Activated naive CD4-positive, alpha-beta T cell treated with anti-CD3 and anti-CD28 coated beads, Interleukin-2, amount 50 U/mL, for 24 hours (primary cell): ENCODE measurements at regions not wholly inside any gene's neighbourhood (a gene's known extent, or its start where the extent isn't known, plus 50 kb on each side); places are given as distances from the start of the nearest gene placed in this dataset.

Source experiments
- H3K27ac Mint-ChIP-seq: one replicate; pipeline ENCODE4 v1.8.0; 2021; ENCODE audit warnings: mild to moderate bottlenecking, mixed read lengths
- H3K27me3 Mint-ChIP-seq: one replicate; pipeline ENCODE4 v1.8.0; 2021; ENCODE audit warnings: mixed read lengths
- H3K36me3 Mint-ChIP-seq: one replicate; pipeline ENCODE4 v1.8.0; 2021; ENCODE audit warnings: mixed read lengths
- H3K4me1 Mint-ChIP-seq: one replicate; pipeline ENCODE4 v1.8.0; 2021; ENCODE audit warnings: mixed read lengths
- H3K4me3 Mint-ChIP-seq: one replicate; pipeline ENCODE4 v1.8.0; 2021; ENCODE audit warnings: mild to moderate bottlenecking, mixed read lengths
- H3K9me3 Mint-ChIP-seq: one replicate; pipeline ENCODE4 v1.8.0; 2021; ENCODE audit warnings: mixed read lengths

- H3K36me3 Mint-ChIP-seq: no peaks in the 10 kb centered on the region
- H3K4me3 Mint-ChIP-seq: no peak overlapping the region
- peaks cover 9% of the 10 kb centered on the region for H3K27me3 Mint-ChIP-seq
- no peak overlapping the region for H3K27ac Mint-ChIP-seq
- H3K4me1 Mint-ChIP-seq: no peaks in the 10 kb centered on the region
- no peaks in the 10 kb centered on the region for H3K9me3 Mint-ChIP-seq
These were observed 364.7 kb upstream of the DYNLRB2 start for GRCh38 chr16:80176114-80176513.

GRCh38 chr16:80175011-80175410, 365.8 kb upstream of the DYNLRB2 start:
- H3K4me1 Mint-ChIP-seq: no peaks in the 10 kb centered on the region
- H3K27ac Mint-ChIP-seq: no peak overlapping the region
- no peaks in the 10 kb centered on the region for H3K9me3 Mint-ChIP-seq
- no peaks in the 10 kb centered on the region for H3K36me3 Mint-ChIP-seq
- peaks cover 8% of the 10 kb centered on the region for H3K27me3 Mint-ChIP-seq
- H3K4me3 Mint-ChIP-seq: no peak overlapping the region

GRCh38 chr16:80174416-80174815, 366.4 kb upstream of the DYNLRB2 start:
- Mint-ChIP-seq H3K36me3 (no peaks in the 10 kb centered on the region), H3K9me3 (no peaks in the 10 kb centered on the region), H3K27ac (no peak overlapping the region), H3K4me1 (no peaks in the 10 kb centered on the region), H3K27me3 (peaks cover 8% of the 10 kb centered on the region), H3K4me3 (no peak overlapping the region)

GRCh38 chr16:80171746-80172145, 369.0 kb upstream of the DYNLRB2 start:
- H3K4me3 Mint-ChIP-seq: no peak overlapping the region
- no peaks in the 10 kb centered on the region for H3K4me1 Mint-ChIP-seq
- H3K9me3 Mint-ChIP-seq: no peaks in the 10 kb centered on the region
- no peak overlapping the region for H3K27ac Mint-ChIP-seq
- no peaks in the 10 kb centered on the region for H3K36me3 Mint-ChIP-seq
- H3K27me3 Mint-ChIP-seq: peaks cover 3% of the 10 kb centered on the region

- Mint-ChIP-seq H3K27me3 (no peaks in the 10 kb centered on the region), H3K27ac (no peak overlapping the region), H3K36me3 (no peaks in the 10 kb centered on the region), H3K4me3 (no peak overlapping the region), H3K9me3 (no peaks in the 10 kb centered on the region), H3K4me1 (no peaks in the 10 kb centered on the region)
These were observed 369.6 kb upstream of the DYNLRB2 start for GRCh38 chr16:80171199-80171598.

- no peaks in the 10 kb centered on the region for H3K9me3 Mint-ChIP-seq
These were observed 373.0 kb upstream of the DYNLRB2 start for GRCh38 chr16:80167657-80168390.

GRCh38 chr16:80166082-80166481, 374.7 kb upstream of the DYNLRB2 start:
- H3K9me3 Mint-ChIP-seq: no peaks in the 10 kb centered on the region
- no peak overlapping the region for H3K4me3 Mint-ChIP-seq
- H3K4me1 Mint-ChIP-seq: no peaks in the 10 kb centered on the region
- H3K27me3 Mint-ChIP-seq: peaks cover 2% of the 10 kb centered on the region
- no peaks in the 10 kb centered on the region for H3K36me3 Mint-ChIP-seq
- H3K27ac Mint-ChIP-seq: no peak overlapping the region

More at GRCh38 chr16:80167657-80168390, 373.0 kb upstream of the DYNLRB2 start:
- Mint-ChIP-seq H3K36me3 (no peaks in the 10 kb centered on the region), H3K27me3 (peaks cover 2% of the 10 kb centered on the region), H3K4me3 (no peak overlapping the region), H3K4me1 (no peaks in the 10 kb centered on the region), H3K27ac (no peak overlapping the region)

- H3K4me3 Mint-ChIP-seq: no peak overlapping the region
- no peaks in the 10 kb centered on the region for H3K9me3 Mint-ChIP-seq
- no peaks in the 10 kb centered on the region for H3K36me3 Mint-ChIP-seq
- peaks cover 2% of the 10 kb centered on the region for H3K27me3 Mint-ChIP-seq
- no peak overlapping the region for H3K27ac Mint-ChIP-seq
- H3K4me1 Mint-ChIP-seq: no peaks in the 10 kb centered on the region
These were observed 375.7 kb upstream of the DYNLRB2 start for GRCh38 chr16:80164966-80165550.

GRCh38 chr16:80163339-80163738, 377.5 kb upstream of the DYNLRB2 start:
- no peaks in the 10 kb centered on the region for H3K36me3 Mint-ChIP-seq
- H3K4me1 Mint-ChIP-seq: no peaks in the 10 kb centered on the region
- no peak overlapping the region for H3K27ac Mint-ChIP-seq
- H3K27me3 Mint-ChIP-seq: peaks cover 2% of the 10 kb centered on the region
- no peaks in the 10 kb centered on the region for H3K9me3 Mint-ChIP-seq
- H3K4me3 Mint-ChIP-seq: no peak overlapping the region

GRCh38 chr16:80161799-80162739, 378.7 kb upstream of the DYNLRB2 start:
- Mint-ChIP-seq H3K9me3 (no peaks in the 10 kb centered on the region), H3K27ac (no peak overlapping the region), H3K4me3 (no peak overlapping the region), H3K27me3 (peaks cover 2% of the 10 kb centered on the region), H3K4me1 (no peaks in the 10 kb centered on the region), H3K36me3 (no peaks in the 10 kb centered on the region)

GRCh38 chr16:80158766-80159165, 382.0 kb upstream of the DYNLRB2 start:
- Mint-ChIP-seq H3K27ac (no peak overlapping the region), H3K4me3 (no peak overlapping the region), H3K27me3 (peaks cover 6% of the 10 kb centered on the region), H3K36me3 (no peaks in the 10 kb centered on the region), H3K9me3 (peaks cover 2% of the 10 kb centered on the region), H3K4me1 (no peaks in the 10 kb centered on the region)

GRCh38 chr16:80151722-80152111, 389.1 kb upstream of the DYNLRB2 start:
- Mint-ChIP-seq H3K36me3 (no peaks in the 10 kb centered on the region), H3K4me3 (no peak overlapping the region), H3K27ac (no peak overlapping the region), H3K4me1 (no peaks in the 10 kb centered on the region), H3K9me3 (peaks cover 6% of the 10 kb centered on the region), H3K27me3 (peaks cover 10% of the 10 kb centered on the region)

GRCh38 chr16:80150978-80151721, 389.6 kb upstream of the DYNLRB2 start:
- H3K27me3 Mint-ChIP-seq: peaks cover 8% of the 10 kb centered on the region
- H3K4me1 Mint-ChIP-seq: no peaks in the 10 kb centered on the region
- H3K4me3 Mint-ChIP-seq: no peak overlapping the region
- no peak overlapping the region for H3K27ac Mint-ChIP-seq
- H3K36me3 Mint-ChIP-seq: no peaks in the 10 kb centered on the region
- H3K9me3 Mint-ChIP-seq: peaks cover 6% of the 10 kb centered on the region

- H3K36me3 Mint-ChIP-seq: no peaks in the 10 kb centered on the region
- peaks cover 5% of the 10 kb centered on the region for H3K9me3 Mint-ChIP-seq
These were observed 392.0 kb upstream of the DYNLRB2 start for GRCh38 chr16:80148826-80149225.

GRCh38 chr16:80147026-80147655, 393.7 kb upstream of the DYNLRB2 start:
- Mint-ChIP-seq H3K4me1 (no peaks in the 10 kb centered on the region), H3K27ac (no peak overlapping the region), H3K4me3 (no peak overlapping the region), H3K9me3 (no peaks in the 10 kb centered on the region), H3K27me3 (peaks cover 2% of the 10 kb centered on the region), H3K36me3 (no peaks in the 10 kb centered on the region)

More at GRCh38 chr16:80148826-80149225, 392.0 kb upstream of the DYNLRB2 start:
- H3K4me1 Mint-ChIP-seq: no peaks in the 10 kb centered on the region
- peaks cover 4% of the 10 kb centered on the region for H3K27me3 Mint-ChIP-seq
- no peak overlapping the region for H3K27ac Mint-ChIP-seq
- no peak overlapping the region for H3K4me3 Mint-ChIP-seq
